Neural cell (in vitro differentiated cells): ENCODE measurements at regions not wholly inside any gene's neighbourhood (a gene's known extent, or its start where the extent isn't known, plus 50 kb on each side); places are given as distances from the start of the nearest gene placed in this dataset.

Experiments used
- H2AFZ ChIP-seq: fragments of 200-600, 300-800 bp; sonication (generic), shearing (Covaris generic); 2 replicates; pipeline ENCODE4 v1.6.0; 2014; ENCODE audit warnings: low read depth, mild to moderate bottlenecking, antibody characterized with exemption, low read length, moderate library complexity
- H3F3A ChIP-seq: fragments of 200-600 bp; shearing (Covaris generic); 2 replicates; pipeline ENCODE4 v1.6.1; 2016; ENCODE audit warnings: mild to moderate bottlenecking, moderate library complexity, mixed read lengths, antibody characterized with exemption, low read length; ENCODE audit not compliant: insufficient read depth, poor library complexity, severe bottlenecking
- H3K27ac ChIP-seq: fragments of 200-600, 300-800 bp; sonication (generic), shearing (Covaris generic); 2 replicates; pipeline ENCODE4 v1.5.1; 2014; ENCODE audit warnings: mild to moderate bottlenecking, low read length, moderate library complexity
- H3K27me3 ChIP-seq: fragments of 300-800, 200-600 bp; sonication (generic), shearing (Covaris generic); 2 replicates; pipeline ENCODE4 v1.6.0; 2014; ENCODE audit warnings: mild to moderate bottlenecking, low read depth, low read length, moderate library complexity; ENCODE audit not compliant: insufficient read depth
- H3K36me3 ChIP-seq: fragments of 300-800, 200-600 bp; sonication (generic), shearing (Covaris generic); 2 replicates; pipeline ENCODE4 v1.5.1; 2014; ENCODE audit warnings: mild to moderate bottlenecking, antibody characterized with exemption, low read length, moderate library complexity; ENCODE audit not compliant: insufficient read depth
- H3K4me2 ChIP-seq: fragments of 300-800, 200-600 bp; sonication (generic), shearing (Covaris generic); 2 replicates; pipeline ENCODE4 v1.6.0; 2014; ENCODE audit warnings: mild to moderate bottlenecking, low read length
- H3K4me3 ChIP-seq: fragments of 300-800, 200-600 bp; sonication (generic), shearing (Covaris generic); 2 replicates; pipeline ENCODE4 v1.5.1; 2014; ENCODE audit warnings: mild to moderate bottlenecking, low read length, moderate library complexity
- H3K79me2 ChIP-seq: fragments of 200-600 bp; shearing (Covaris generic); replicated peaks from 2 replicates; pipeline ENCODE4 v1.6.0; 2014; ENCODE audit warnings: mild to moderate bottlenecking, low read length, moderate library complexity; ENCODE audit not compliant: insufficient read depth
- H3K9ac ChIP-seq: fragments of 300-800, 200-600 bp; sonication (generic), shearing (Covaris generic); 2 replicates; pipeline ENCODE4 v1.6.1; 2016; ENCODE audit warnings: mild to moderate bottlenecking, low read length, mixed read lengths
- H3K9me2 ChIP-seq: fragments of 200-600 bp; shearing (Covaris generic); 2 replicates; pipeline ENCODE4 v1.6.1; 2016; ENCODE audit warnings: mild to moderate bottlenecking, low read length, mixed read lengths; ENCODE audit not compliant: insufficient read depth
- H3K9me3 ChIP-seq: fragments of 200-600, 300-800 bp; sonication (generic), shearing (Covaris generic); 2 replicates; pipeline ENCODE4 v1.6.1; 2016; ENCODE audit warnings: mild to moderate bottlenecking, mixed run types, low read length, moderate library complexity, mixed read lengths
- H4K20me1 ChIP-seq: fragments of 200-600 bp; shearing (Covaris generic); 2 replicates; pipeline ENCODE4 v1.6.1; 2016; ENCODE audit warnings: mild to moderate bottlenecking, mixed run types; ENCODE audit not compliant: insufficient read depth
- EP300 ChIP-seq: fragments of 450-650 bp; conservative IDR thresholded peaks from 2 replicates; pipeline ENCODE4 v1.6.1; 2014; ENCODE audit warnings: antibody characterized with exemption, mild to moderate bottlenecking, moderate library complexity; ENCODE audit not compliant: poor library complexity, severe bottlenecking
- EZH2 ChIP-seq: fragments of 200-600, 300-800 bp; shearing (Covaris generic), sonication (generic); IDR thresholded peaks from 2 replicates; pipeline ENCODE4 v1.6.1; 2014; ENCODE audit warnings: antibody characterized with exemption, low read length, borderline replicate concordance, mild to moderate bottlenecking; ENCODE audit not compliant: insufficient read depth, poor library complexity, severe bottlenecking
- MXI1 ChIP-seq: fragments of 450-650 bp; conservative IDR thresholded peaks from 2 replicates; pipeline ENCODE4 v1.6.1; 2014; ENCODE audit warnings: antibody characterized with exemption, mild to moderate bottlenecking; ENCODE audit not compliant: poor library complexity, severe bottlenecking
- POLR2AphosphoS5 ChIP-seq: IDR thresholded peaks from 2 replicates; pipeline ENCODE4 v1.6.1; 2012
- RAD21 ChIP-seq: fragments of 450-650 bp; conservative IDR thresholded peaks from 2 replicates; pipeline ENCODE4 v1.6.1; 2014; ENCODE audit warnings: antibody characterized with exemption, mild to moderate bottlenecking, moderate library complexity
- REST ChIP-seq: IDR thresholded peaks from 2 replicates; pipeline ENCODE4 v1.6.1; 2012; ENCODE audit warnings: borderline replicate concordance
- SMC3 ChIP-seq: fragments of 450-650 bp; conservative IDR thresholded peaks from 2 replicates; pipeline ENCODE4 v1.6.1; 2014; ENCODE audit warnings: antibody characterized with exemption, mild to moderate bottlenecking, moderate library complexity; ENCODE audit not compliant: poor library complexity
- TAF1 ChIP-seq: IDR thresholded peaks from 2 replicates; pipeline ENCODE4 v1.6.1; 2012; ENCODE audit warnings: low read depth
- TF ChIP-seq, protein P1 (sequence below): fragments of 450-650 bp; IDR thresholded peaks from 2 replicates; pipeline ENCODE4 v1.5.1; 2014; ENCODE audit warnings: antibody characterized with exemption, mild to moderate bottlenecking, moderate library complexity; ENCODE audit not compliant: poor library complexity, severe bottlenecking

- Histone ChIP-seq H3K9ac (no peak overlapping the region), H2AFZ (no peak overlapping the region), H3K27me3 (no peaks in the 10 kb centered on the region), H3K36me3 (no peaks in the 10 kb centered on the region), H4K20me1 (no peaks in the 10 kb centered on the region), H3K4me2 (no peak overlapping the region), H3K27ac (no peak overlapping the region), H3K9me2 (no peaks in the 10 kb centered on the region), H3K79me2 (no peaks in the 10 kb centered on the region), H3K9me3 (peaks cover 3% of the 10 kb centered on the region), H3K4me3 (no peak overlapping the region), H3F3A (no peaks in the 10 kb centered on the region)
- TF ChIP-seq, protein P1, sequence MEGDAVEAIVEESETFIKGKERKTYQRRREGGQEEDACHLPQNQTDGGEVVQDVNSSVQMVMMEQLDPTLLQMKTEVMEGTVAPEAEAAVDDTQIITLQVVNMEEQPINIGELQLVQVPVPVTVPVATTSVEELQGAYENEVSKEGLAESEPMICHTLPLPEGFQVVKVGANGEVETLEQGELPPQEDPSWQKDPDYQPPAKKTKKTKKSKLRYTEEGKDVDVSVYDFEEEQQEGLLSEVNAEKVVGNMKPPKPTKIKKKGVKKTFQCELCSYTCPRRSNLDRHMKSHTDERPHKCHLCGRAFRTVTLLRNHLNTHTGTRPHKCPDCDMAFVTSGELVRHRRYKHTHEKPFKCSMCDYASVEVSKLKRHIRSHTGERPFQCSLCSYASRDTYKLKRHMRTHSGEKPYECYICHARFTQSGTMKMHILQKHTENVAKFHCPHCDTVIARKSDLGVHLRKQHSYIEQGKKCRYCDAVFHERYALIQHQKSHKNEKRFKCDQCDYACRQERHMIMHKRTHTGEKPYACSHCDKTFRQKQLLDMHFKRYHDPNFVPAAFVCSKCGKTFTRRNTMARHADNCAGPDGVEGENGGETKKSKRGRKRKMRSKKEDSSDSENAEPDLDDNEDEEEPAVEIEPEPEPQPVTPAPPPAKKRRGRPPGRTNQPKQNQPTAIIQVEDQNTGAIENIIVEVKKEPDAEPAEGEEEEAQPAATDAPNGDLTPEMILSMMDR = no peak
- TF ChIP-seq MXI1 (no peak), POLR2AphosphoS5 (no peak), EP300 (no peak), SMC3 (no peak), EZH2 (no peak), REST (no peak), RAD21 (no peak), TAF1 (no peak)
Observed at GRCh38 chr15:81469154-81469553, 95.1 kb upstream of the TMC3 start.

GRCh38 chr15:81466741-81467140, 92.7 kb upstream of the TMC3 start:
- Histone ChIP-seq H2AFZ (no peak overlapping the region), H3K9me3 (peaks cover 3% of the 10 kb centered on the region), H3K36me3 (no peaks in the 10 kb centered on the region), H3K9me2 (no peaks in the 10 kb centered on the region), H3K79me2 (no peaks in the 10 kb centered on the region), H3F3A (no peaks in the 10 kb centered on the region), H3K4me3 (no peak overlapping the region), H3K9ac (no peak overlapping the region), H4K20me1 (no peaks in the 10 kb centered on the region), H3K27me3 (no peaks in the 10 kb centered on the region), H3K4me2 (no peak overlapping the region), H3K27ac (no peak overlapping the region)
- no peak for TF ChIP-seq TAF1
- TF ChIP-seq REST = no peak
- no peak for TF ChIP-seq RAD21
- no peak for TF ChIP-seq SMC3
- no peak for TF ChIP-seq EZH2
- no peak for TF ChIP-seq MXI1
- TF ChIP-seq, protein P1 = no peak
- no peak for TF ChIP-seq POLR2AphosphoS5
- TF ChIP-seq EP300 = no peak
